ENCODE measurements at regions not wholly inside any gene's neighbourhood (a gene's known extent, or its start where the extent isn't known, plus 50 kb on each side); places are given as distances from the start of the nearest gene placed in this dataset.

GRCh38 chr4:17322514-17322913, 189.4 kb downstream of the QDPR start:
- TF ChIP-seq CTCF (optimal IDR thresholded peaks at IDR 0.05 in 1 of 3, IDR thresholded peaks at IDR 0.05 in 1 of 3, conservative IDR thresholded peaks at IDR 0.05 in 1 of 3; ENCODE audit: extremely low read depth in 1 of 3, insufficient read depth in 2 of 3, low read length in 3 of 3) (no peak), EZH2 (IDR thresholded peaks at IDR 0.05; ENCODE audit: low read length) (no peak)

Measured in keratinocyte (primary cell).